ENCODE measurements at regions not wholly inside any gene's neighbourhood (a gene's known extent, or its start where the extent isn't known, plus 50 kb on each side); places are given as distances from the start of the nearest gene placed in this dataset.

GRCh38 chr7:22610263-22610662 is 110.3 kb upstream of the STEAP1B start:
- TF ChIP-seq PKNOX1 (IDR thresholded peaks at IDR 0.05) (no peak), BHLHE40 (IDR thresholded peaks at IDR 0.05; ENCODE audit: borderline replicate concordance) (no peak), ELF4 (IDR thresholded peaks at IDR 0.05) (no peak), FOXM1 (IDR thresholded peaks at IDR 0.05; ENCODE audit: borderline replicate concordance) (no peak)

Data from HEK293T (cell line).